SK-N-SH (cell line): ENCODE measurements at regions not wholly inside any gene's neighbourhood (a gene's known extent, or its start where the extent isn't known, plus 50 kb on each side); places are given as distances from the start of the nearest gene placed in this dataset.

ENCODE experiments used
- CTCF ChIA-PET: fragments of 300-600, 350-600 bp; formaldehyde crosslinking; extraction: SDS; loops from one replicate; lab custom pipeline; 2021; lab: Yijun Ruan, JAX
- POLR2A ChIA-PET: fragments of 350-600 bp; sonication (Branson Sonifier 250); formaldehyde crosslinking; extraction: SDS; loops from one replicate; lab custom pipeline; 2020; ENCODE audit warnings: antibody characterized with exemption, inconsistent platforms; lab: Yijun Ruan, JAX
- DNase-seq: peaks from one replicate; pipeline ENCODE4 v3.0.0; 2012
- H2AFZ ChIP-seq: fragments of 200-600 bp; sonication (generic); 2 replicates; pipeline ENCODE4 v1.8.1; 2016; ENCODE audit warnings: antibody characterized with exemption, mild to moderate bottlenecking, low read depth
- H3F3A ChIP-seq: fragments of 200-600 bp; sonication (generic); replicated peaks from 2 replicates; pipeline ENCODE3; 2016; ENCODE audit warnings: antibody characterized with exemption, mild to moderate bottlenecking; ENCODE audit not compliant: insufficient read depth
- H3K27ac ChIP-seq, 2 experiments: fragments of 200-500 bp in 1 of 2; fragments of 200-600 bp in 1 of 2; sonication (Bioruptor generic) in 1 of 2; sonication (generic), shearing (Covaris generic) in 1 of 2; 2 replicates each; pipeline versions ENCODE4 v1.5.1 to v1.6.1; 2014 to 2016; ENCODE audit warnings: low read depth in 2 of 2, inconsistent platforms in 1 of 2, low read length in 1 of 2, mild to moderate bottlenecking in 1 of 2, mixed read lengths in 1 of 2
- H3K27me3 ChIP-seq: fragments of 200-600 bp; sonication (generic), shearing (Covaris generic); 2 replicates; pipeline ENCODE4 v1.6.1; 2016; ENCODE audit warnings: mixed run types; ENCODE audit not compliant: insufficient read depth
- H3K36me3 ChIP-seq, 2 experiments: fragments of 200-500 bp in 1 of 2; fragments of 200-600 bp in 1 of 2; sonication (Bioruptor generic) in 1 of 2; sonication (generic) in 1 of 2; replicated peaks in 1 of 2; 2 replicates each; pipeline versions ENCODE3 to v1.5.1; 2014 to 2016; ENCODE audit warnings: low read length in 1 of 2, mild to moderate bottlenecking in 1 of 2; ENCODE audit not compliant: insufficient read depth in 2 of 2, control insufficient read depth in 1 of 2
- H3K4me1 ChIP-seq, 2 experiments: fragments of 200-500 bp in 1 of 2; fragments of 200-600 bp in 1 of 2; sonication (Bioruptor generic) in 1 of 2; sonication (generic), shearing (Covaris generic) in 1 of 2; 2 replicates each; pipeline versions ENCODE4 v1.5.1 to v1.6.1; 2014 to 2016; ENCODE audit warnings: low read depth in 1 of 2, low read length in 1 of 2, mixed run types in 1 of 2; ENCODE audit not compliant: insufficient read depth in 2 of 2, control insufficient read depth in 1 of 2
- H3K4me2 ChIP-seq: fragments of 200-600 bp; sonication (generic), shearing (Covaris generic); 2 replicates; pipeline ENCODE4 v1.6.1; 2017; ENCODE audit warnings: mixed run types
- H3K4me3 ChIP-seq, 2 experiments: fragments of 200-500 bp in 1 of 2; fragments of 200-600 bp in 1 of 2; sonication (Bioruptor generic) in 1 of 2; sonication (generic), shearing (Covaris generic) in 1 of 2; 2 replicates each; pipeline versions ENCODE4 v1.5.1 to v1.8.1; 2014 to 2016; ENCODE audit warnings: low read depth in 2 of 2, inconsistent platforms in 1 of 2, low read length in 1 of 2, mild to moderate bottlenecking in 1 of 2, mixed read lengths in 1 of 2, moderate library complexity in 1 of 2
- H3K79me2 ChIP-seq: fragments of 200-600 bp; sonication (generic); 2 replicates; pipeline ENCODE4 v1.8.1; 2017; ENCODE audit warnings: mild to moderate bottlenecking; ENCODE audit not compliant: insufficient read depth
- H3K9ac ChIP-seq: fragments of 200-600 bp; sonication (generic); 2 replicates; pipeline ENCODE4 v1.6.1; 2017; ENCODE audit warnings: mixed run types
- H3K9me2 ChIP-seq: fragments of 200-600 bp; sonication (generic); 2 replicates; pipeline ENCODE4 v1.6.1; 2017; ENCODE audit warnings: mixed run types
- H3K9me3 ChIP-seq: fragments of 200-600 bp; sonication (generic); 2 replicates; pipeline ENCODE4 v1.6.1; 2017; ENCODE audit warnings: mixed run types, mild to moderate bottlenecking, moderate library complexity
- H4K20me1 ChIP-seq: fragments of 200-600 bp; sonication (generic); 2 replicates; pipeline ENCODE4 v1.6.1; 2017; ENCODE audit warnings: mild to moderate bottlenecking, mixed run types; ENCODE audit not compliant: insufficient read depth
- CHD2 ChIP-seq: fragments of 150-350 bp; IDR thresholded peaks from 2 replicates; pipeline ENCODE4 v1.6.1; 2018; ENCODE audit warnings: low read length; ENCODE audit not compliant: partially characterized antibody
- ELF1 ChIP-seq: IDR thresholded peaks from 2 replicates; pipeline ENCODE4 v1.4.0; 2012
- EP300 ChIP-seq, 2 experiments: IDR thresholded peaks; 2 replicates each; pipeline versions ENCODE4 v1.4.0 to v1.6.1; 2012; ENCODE audit warnings: borderline replicate concordance in 1 of 2, low read depth in 1 of 2, low read length in 1 of 2
- EZH2phosphoT487 ChIP-seq: fragments of 200-600 bp; sonication (generic); IDR thresholded peaks from 2 replicates; pipeline ENCODE4 v1.6.1; 2017; ENCODE audit warnings: low read depth, mixed run types, mild to moderate bottlenecking, antibody characterized with exemption, moderate library complexity, borderline replicate concordance
- FOXJ3 ChIP-seq: sonication (generic); formaldehyde crosslinking; IDR thresholded peaks from 2 replicates; pipeline ENCODE4 v1.5.1; 2020; ENCODE audit warnings: mild to moderate bottlenecking, missing genetic modification reagents
- MEF2A ChIP-seq: IDR thresholded peaks from 2 replicates; pipeline ENCODE4 v1.4.0; 2012; ENCODE audit warnings: low read depth, borderline replicate concordance
- NFIC ChIP-seq: IDR thresholded peaks from 2 replicates; pipeline ENCODE4 v1.4.0; 2012; ENCODE audit warnings: borderline replicate concordance
- NRF1 ChIP-seq: IDR thresholded peaks from 2 replicates; pipeline ENCODE4 v1.6.1; 2012; ENCODE audit warnings: low read depth, mild to moderate bottlenecking, low read length
- POLR2AphosphoS5 ChIP-seq: IDR thresholded peaks from 2 replicates; pipeline ENCODE4 v1.6.1; 2012; ENCODE audit warnings: low read depth, low read length
- RCOR1 ChIP-seq: fragments of 150-350 bp; IDR thresholded peaks from 2 replicates; pipeline ENCODE4 v1.6.1; 2017; ENCODE audit warnings: antibody characterized with exemption, low read length
- RXRA ChIP-seq: IDR thresholded peaks from 2 replicates; pipeline ENCODE4 v1.4.0; 2012; ENCODE audit warnings: low read depth, mild to moderate bottlenecking, borderline replicate concordance
- SMC3 ChIP-seq: IDR thresholded peaks from 2 replicates; pipeline ENCODE4 v1.6.1; 2012; ENCODE audit warnings: low read depth, low read length, improper control_type of control experiment
- YY1 ChIP-seq: IDR thresholded peaks from 2 replicates; pipeline ENCODE4 v1.4.0; 2012; ENCODE audit warnings: low read depth, mild to moderate bottlenecking
- WGBS: methylation state at CpG from one replicate; pipeline ENCODE4 v1.1.6; 2017; ENCODE audit warnings: low lambda C conversion rate; 5-methylcytosine and 5-hydroxymethylcytosine counted together
- TF ChIP-seq, protein P1 (sequence below): fragments of 150-350 bp; IDR thresholded peaks from 2 replicates; pipeline ENCODE4 v1.6.1; 2017; ENCODE audit warnings: antibody characterized with exemption, low read length, low read depth, borderline replicate concordance
- TF ChIP-seq, protein P2 (sequence below): fragments of 150-350 bp; IDR thresholded peaks from 2 replicates; pipeline ENCODE4 v1.6.1; 2016; ENCODE audit warnings: mild to moderate bottlenecking, low read depth, low read length
- TF ChIP-seq, protein P3 (sequence below): IDR thresholded peaks from 2 replicates; pipeline ENCODE4 v1.6.1; 2012; ENCODE audit warnings: mild to moderate bottlenecking, low read depth, low read length, moderate library complexity
- TF ChIP-seq, protein P4 (sequence below): IDR thresholded peaks from 2 replicates; pipeline ENCODE4; 2012
- TF ChIP-seq, protein P5 (sequence below): IDR thresholded peaks from 2 replicates; pipeline ENCODE4 v1.4.0; 2012; ENCODE audit warnings: low read depth, borderline replicate concordance

DNA sequence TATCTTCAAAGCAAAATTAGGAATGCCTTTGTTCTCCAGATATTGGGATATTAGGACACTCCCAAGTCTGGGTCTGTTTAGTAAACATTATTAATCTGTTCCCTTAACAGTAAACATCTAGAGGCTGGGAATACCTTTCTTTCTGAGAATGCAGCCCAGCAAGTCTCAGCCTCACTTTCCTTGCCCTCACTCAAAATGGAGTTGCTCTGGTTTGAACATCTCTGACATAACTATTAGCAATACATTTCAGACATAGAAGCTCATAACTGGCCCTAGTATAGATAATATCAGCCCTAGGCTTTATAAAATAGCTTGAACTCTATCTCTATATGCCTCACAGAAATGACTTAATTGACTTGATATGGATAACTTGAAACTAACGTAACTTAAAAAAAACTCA, 299.8 kb downstream of the SPATA18 start:
- no peaks in the 10 kb centered on the region for H3K9me2 ChIP-seq
- ChIA-PET POLR2A (no interaction called here), CTCF (no interaction called here)
- no peaks in the 10 kb centered on the region for H3K9me3 ChIP-seq
- H3K9ac ChIP-seq: no peak overlapping the region
- TF ChIP-seq MEF2A (no peak), CHD2 (no peak), SMC3 (no peak), RCOR1 (no peak)
- TF ChIP-seq, protein P1, sequence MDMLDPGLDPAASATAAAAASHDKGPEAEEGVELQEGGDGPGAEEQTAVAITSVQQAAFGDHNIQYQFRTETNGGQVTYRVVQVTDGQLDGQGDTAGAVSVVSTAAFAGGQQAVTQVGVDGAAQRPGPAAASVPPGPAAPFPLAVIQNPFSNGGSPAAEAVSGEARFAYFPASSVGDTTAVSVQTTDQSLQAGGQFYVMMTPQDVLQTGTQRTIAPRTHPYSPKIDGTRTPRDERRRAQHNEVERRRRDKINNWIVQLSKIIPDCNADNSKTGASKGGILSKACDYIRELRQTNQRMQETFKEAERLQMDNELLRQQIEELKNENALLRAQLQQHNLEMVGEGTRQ: no peak
- TF ChIP-seq, protein P2, sequence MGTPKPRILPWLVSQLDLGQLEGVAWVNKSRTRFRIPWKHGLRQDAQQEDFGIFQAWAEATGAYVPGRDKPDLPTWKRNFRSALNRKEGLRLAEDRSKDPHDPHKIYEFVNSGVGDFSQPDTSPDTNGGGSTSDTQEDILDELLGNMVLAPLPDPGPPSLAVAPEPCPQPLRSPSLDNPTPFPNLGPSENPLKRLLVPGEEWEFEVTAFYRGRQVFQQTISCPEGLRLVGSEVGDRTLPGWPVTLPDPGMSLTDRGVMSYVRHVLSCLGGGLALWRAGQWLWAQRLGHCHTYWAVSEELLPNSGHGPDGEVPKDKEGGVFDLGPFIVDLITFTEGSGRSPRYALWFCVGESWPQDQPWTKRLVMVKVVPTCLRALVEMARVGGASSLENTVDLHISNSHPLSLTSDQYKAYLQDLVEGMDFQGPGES: no peak
- DNase-seq: no peak
- H3K4me2 ChIP-seq: no peak overlapping the region
- no peaks in the 10 kb centered on the region for H3F3A ChIP-seq
- no peak overlapping the region for H3K4me3 ChIP-seq
- no peak overlapping the region for H3K27ac ChIP-seq
- H3K27me3 ChIP-seq: no peaks in the 10 kb centered on the region
- H4K20me1 ChIP-seq: no peaks in the 10 kb centered on the region
- H3K4me1 ChIP-seq: no peaks in the 10 kb centered on the region
- 41% methylated on average over 1 of the region's 1 CpG for WGBS
- no peaks in the 10 kb centered on the region for H3K79me2 ChIP-seq
- H3K36me3 ChIP-seq: no peaks in the 10 kb centered on the region
- no peak overlapping the region for H2AFZ ChIP-seq

DNA sequence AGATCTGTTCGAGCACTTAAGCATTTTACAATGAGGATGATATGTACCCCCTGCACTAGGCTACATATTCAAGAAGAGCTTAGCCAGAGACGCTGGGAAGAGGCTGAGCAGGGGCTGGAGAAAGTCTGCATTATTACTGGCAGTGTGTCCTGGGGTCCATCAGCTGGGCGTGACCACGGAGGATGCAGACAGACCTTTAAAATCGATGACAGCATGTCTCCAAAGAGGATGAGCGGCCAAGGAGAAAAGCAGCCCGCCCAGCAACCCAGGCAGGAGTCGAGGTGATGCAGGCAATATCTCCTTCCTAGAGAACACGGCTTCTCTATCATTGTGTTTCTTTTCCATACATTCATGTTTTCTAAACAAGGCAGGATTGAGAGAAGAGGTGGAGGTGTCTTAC, 300.7 kb downstream of the USP46 start:
- H3K9ac ChIP-seq: no peak overlapping the region
- POLR2A ChIA-PET: no interaction called here
- H3K4me1 ChIP-seq: no peaks in the 10 kb centered on the region; a peak in 1 of 4 replicates
- H3K9me3 ChIP-seq: no peaks in the 10 kb centered on the region
- H3F3A ChIP-seq: no peaks in the 10 kb centered on the region
- CTCF ChIA-PET: interaction anchor here (0.6 to 1.5 kb wide), 4 partner anchors 8 to 124 kb away, joined by 3 to 5 read pairs (median 3); no protein-coding TSS in a partner anchor
- H3K4me2 ChIP-seq: no peak overlapping the region
- H3K36me3 ChIP-seq: no peaks in the 10 kb centered on the region
- WGBS: 34% methylated on average over 7 of the region's 9 CpGs
- H2AFZ ChIP-seq: no peak overlapping the region
- H3K79me2 ChIP-seq: no peaks in the 10 kb centered on the region
- no peaks in the 10 kb centered on the region for H3K9me2 ChIP-seq
- no peaks in the 10 kb centered on the region for H4K20me1 ChIP-seq
- H3K27me3 ChIP-seq: no peaks in the 10 kb centered on the region
- no peak overlapping the region for H3K27ac ChIP-seq
- no peak for DNase-seq
- H3K4me3 ChIP-seq: no peak overlapping the region
- TF ChIP-seq EZH2phosphoT487 (no peak), POLR2AphosphoS5 (no peak), YY1 (no peak), NRF1 (no peak), RXRA (no peak), NFIC (no peak), EP300 (IDR thresholded peaks at IDR 0.05; ENCODE audit: borderline replicate concordance in 1 of 2, low read depth in 1 of 2, low read length in 1 of 2) (no peak), FOXJ3 (CRISPR knock-in tag) (no peak), RCOR1 (no peak), CHD2 (no peak), MEF2A (no peak), ELF1 (no peak)
- TF ChIP-seq, protein P3, sequence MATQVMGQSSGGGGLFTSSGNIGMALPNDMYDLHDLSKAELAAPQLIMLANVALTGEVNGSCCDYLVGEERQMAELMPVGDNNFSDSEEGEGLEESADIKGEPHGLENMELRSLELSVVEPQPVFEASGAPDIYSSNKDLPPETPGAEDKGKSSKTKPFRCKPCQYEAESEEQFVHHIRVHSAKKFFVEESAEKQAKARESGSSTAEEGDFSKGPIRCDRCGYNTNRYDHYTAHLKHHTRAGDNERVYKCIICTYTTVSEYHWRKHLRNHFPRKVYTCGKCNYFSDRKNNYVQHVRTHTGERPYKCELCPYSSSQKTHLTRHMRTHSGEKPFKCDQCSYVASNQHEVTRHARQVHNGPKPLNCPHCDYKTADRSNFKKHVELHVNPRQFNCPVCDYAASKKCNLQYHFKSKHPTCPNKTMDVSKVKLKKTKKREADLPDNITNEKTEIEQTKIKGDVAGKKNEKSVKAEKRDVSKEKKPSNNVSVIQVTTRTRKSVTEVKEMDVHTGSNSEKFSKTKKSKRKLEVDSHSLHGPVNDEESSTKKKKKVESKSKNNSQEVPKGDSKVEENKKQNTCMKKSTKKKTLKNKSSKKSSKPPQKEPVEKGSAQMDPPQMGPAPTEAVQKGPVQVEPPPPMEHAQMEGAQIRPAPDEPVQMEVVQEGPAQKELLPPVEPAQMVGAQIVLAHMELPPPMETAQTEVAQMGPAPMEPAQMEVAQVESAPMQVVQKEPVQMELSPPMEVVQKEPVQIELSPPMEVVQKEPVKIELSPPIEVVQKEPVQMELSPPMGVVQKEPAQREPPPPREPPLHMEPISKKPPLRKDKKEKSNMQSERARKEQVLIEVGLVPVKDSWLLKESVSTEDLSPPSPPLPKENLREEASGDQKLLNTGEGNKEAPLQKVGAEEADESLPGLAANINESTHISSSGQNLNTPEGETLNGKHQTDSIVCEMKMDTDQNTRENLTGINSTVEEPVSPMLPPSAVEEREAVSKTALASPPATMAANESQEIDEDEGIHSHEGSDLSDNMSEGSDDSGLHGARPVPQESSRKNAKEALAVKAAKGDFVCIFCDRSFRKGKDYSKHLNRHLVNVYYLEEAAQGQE: no peak
- TF ChIP-seq, protein P4, sequence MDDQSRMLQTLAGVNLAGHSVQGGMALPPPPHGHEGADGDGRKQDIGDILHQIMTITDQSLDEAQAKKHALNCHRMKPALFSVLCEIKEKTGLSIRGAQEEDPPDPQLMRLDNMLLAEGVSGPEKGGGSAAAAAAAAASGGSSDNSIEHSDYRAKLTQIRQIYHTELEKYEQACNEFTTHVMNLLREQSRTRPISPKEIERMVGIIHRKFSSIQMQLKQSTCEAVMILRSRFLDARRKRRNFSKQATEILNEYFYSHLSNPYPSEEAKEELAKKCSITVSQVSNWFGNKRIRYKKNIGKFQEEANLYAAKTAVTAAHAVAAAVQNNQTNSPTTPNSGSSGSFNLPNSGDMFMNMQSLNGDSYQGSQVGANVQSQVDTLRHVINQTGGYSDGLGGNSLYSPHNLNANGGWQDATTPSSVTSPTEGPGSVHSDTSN: no peak
- TF ChIP-seq, protein P5, sequence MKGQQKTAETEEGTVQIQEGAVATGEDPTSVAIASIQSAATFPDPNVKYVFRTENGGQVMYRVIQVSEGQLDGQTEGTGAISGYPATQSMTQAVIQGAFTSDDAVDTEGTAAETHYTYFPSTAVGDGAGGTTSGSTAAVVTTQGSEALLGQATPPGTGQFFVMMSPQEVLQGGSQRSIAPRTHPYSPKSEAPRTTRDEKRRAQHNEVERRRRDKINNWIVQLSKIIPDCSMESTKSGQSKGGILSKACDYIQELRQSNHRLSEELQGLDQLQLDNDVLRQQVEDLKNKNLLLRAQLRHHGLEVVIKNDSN: no peak
- TF ChIP-seq, protein P2: no peak
